PC-9 (cell line): ENCODE measurements at regions not wholly inside any gene's neighbourhood (a gene's known extent, or its start where the extent isn't known, plus 50 kb on each side); places are given as distances from the start of the nearest gene placed in this dataset.

Experiments used
- CTCF ChIP-seq: fragments of 200-600 bp; sonication (generic); conservative IDR thresholded peaks from 2 replicates; pipeline ENCODE4 v1.6.1; 2017; ENCODE audit warnings: mixed run types, antibody characterized with exemption, mild to moderate bottlenecking, moderate library complexity
- EZH2 ChIP-seq: fragments of 200-600 bp; sonication (generic); IDR thresholded peaks from 2 replicates; pipeline ENCODE4 v1.8.0; 2017; ENCODE audit warnings: antibody characterized with exemption, low read depth

DNA sequence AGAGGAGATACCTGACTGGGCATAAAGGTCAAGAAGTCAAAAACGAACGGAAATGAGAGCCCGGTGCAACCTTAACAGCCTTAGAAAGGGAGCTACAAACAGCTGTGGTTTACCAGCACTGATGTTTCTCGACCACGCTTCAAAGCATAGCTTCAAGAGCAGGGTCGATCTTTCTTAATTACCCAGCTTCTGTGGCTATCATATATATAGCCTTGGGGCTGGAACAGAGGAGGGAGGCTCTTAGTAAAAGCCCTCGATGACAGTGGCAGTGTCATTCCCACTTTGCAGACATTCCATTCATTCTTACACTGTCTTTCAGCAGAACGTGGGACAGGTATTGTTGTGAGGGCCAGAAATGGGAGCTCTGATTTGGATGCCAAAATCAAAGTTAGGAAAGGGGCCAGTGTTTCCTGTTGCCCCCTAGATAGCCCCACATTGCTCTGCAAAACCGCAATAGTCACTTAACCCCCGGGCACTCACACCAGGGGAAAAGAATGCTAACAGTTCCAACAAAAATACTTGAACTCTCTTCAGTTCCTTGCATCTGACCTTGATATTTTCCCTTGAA, 141.5 kb downstream of the MTPAP start:
- TF ChIP-seq EZH2 (no peak), CTCF (no peak)
